HUES48 (cell line): ENCODE measurements at regions not wholly inside any gene's neighbourhood (a gene's known extent, or its start where the extent isn't known, plus 50 kb on each side); places are given as distances from the start of the nearest gene placed in this dataset.

ENCODE experiments used
- H3K27ac ChIP-seq: one replicate; pipeline ENCODE4 v1.7.0; 2013; ENCODE audit warnings: low read depth, low read length, inconsistent platforms
- H3K27me3 ChIP-seq: 2 replicates; pipeline ENCODE4 v1.6.1; 2013; ENCODE audit warnings: mild to moderate bottlenecking, low read length; ENCODE audit not compliant: control insufficient read depth, insufficient read depth
- H3K36me3 ChIP-seq: 2 replicates; pipeline ENCODE4 v1.6.1; 2013; ENCODE audit warnings: low read length; ENCODE audit not compliant: control insufficient read depth, insufficient read depth
- H3K4me1 ChIP-seq: 2 replicates; pipeline ENCODE4 v1.6.1; 2013; ENCODE audit warnings: mild to moderate bottlenecking, low read length; ENCODE audit not compliant: control insufficient read depth, insufficient read depth
- H3K4me3 ChIP-seq: 2 replicates; pipeline ENCODE4 v1.5.1; 2013; ENCODE audit warnings: mild to moderate bottlenecking, low read depth, low read length
- H3K9ac ChIP-seq: 2 replicates; pipeline ENCODE4 v1.6.1; 2013; ENCODE audit warnings: mild to moderate bottlenecking, low read depth, low read length, moderate library complexity
- H3K9me3 ChIP-seq: 2 replicates; pipeline ENCODE4 v1.6.1; 2013; ENCODE audit warnings: low read length; ENCODE audit not compliant: control insufficient read depth, insufficient read depth

- H3K9ac ChIP-seq = no peak overlapping the region
These were observed 204.2 kb upstream of the ARGLU1 start for GRCh38 chr13:106772006-106772601.

GRCh38 chr13:106768991-106769390, 201.1 kb upstream of the ARGLU1 start:
- H3K27me3 ChIP-seq = no peaks in the 10 kb centered on the region
- no peak overlapping the region for H3K9ac ChIP-seq
- no peak overlapping the region for H3K4me3 ChIP-seq
- H3K9me3 ChIP-seq = peaks cover 13% of the 10 kb centered on the region; the same call in 1 of the 2 replicates
- H3K4me1 ChIP-seq = 0 out of 2 replicates have a peak, but pooled peaks cover 6% of the 10 kb centered on the region
- no peaks in the 10 kb centered on the region for H3K36me3 ChIP-seq
- no peak overlapping the region for H3K27ac ChIP-seq

More at GRCh38 chr13:106772006-106772601, 204.2 kb upstream of the ARGLU1 start:
- H3K4me1 ChIP-seq = 0 out of 2 replicates have a peak, but pooled peaks cover 6% of the 10 kb centered on the region
- H3K9me3 ChIP-seq = peaks cover 10% of the 10 kb centered on the region; the same call in 1 of the 2 replicates
- no peak overlapping the region for H3K4me3 ChIP-seq
- no peaks in the 10 kb centered on the region for H3K27me3 ChIP-seq
- no peaks in the 10 kb centered on the region for H3K36me3 ChIP-seq
- H3K27ac ChIP-seq = no peak overlapping the region

- Histone ChIP-seq H3K27me3 (no peaks in the 10 kb centered on the region), H3K27ac (no peak overlapping the region), H3K4me1 (no peaks in the 10 kb centered on the region), H3K4me3 (no peak overlapping the region), H3K9ac (no peak overlapping the region), H3K36me3 (no peaks in the 10 kb centered on the region), H3K9me3 (peaks cover 6% of the 10 kb centered on the region; the same call in 1 of the 2 replicates)
These were observed 194.8 kb upstream of the ARGLU1 start for GRCh38 chr13:106762708-106763107.

GRCh38 chr13:106756446-106756845, 188.5 kb upstream of the ARGLU1 start:
- H3K9me3 ChIP-seq = no peaks in the 10 kb centered on the region
- no peaks in the 10 kb centered on the region for H3K36me3 ChIP-seq
- no peak overlapping the region for H3K4me3 ChIP-seq
- H3K27me3 ChIP-seq = no peaks in the 10 kb centered on the region
- peaks cover 6% of the 10 kb centered on the region; the same call in 1 of the 2 replicates for H3K4me1 ChIP-seq
- no peak overlapping the region for H3K27ac ChIP-seq
- no peak overlapping the region for H3K9ac ChIP-seq

GRCh38 chr13:106755542-106755941, 187.6 kb upstream of the ARGLU1 start:
- Histone ChIP-seq H3K36me3 (no peaks in the 10 kb centered on the region), H3K4me1 (peaks cover 6% of the 10 kb centered on the region; the same call in 1 of the 2 replicates), H3K27ac (no peak overlapping the region), H3K27me3 (no peaks in the 10 kb centered on the region), H3K9me3 (no peaks in the 10 kb centered on the region), H3K9ac (no peak overlapping the region), H3K4me3 (no peak overlapping the region)

- no peaks in the 10 kb centered on the region for H3K36me3 ChIP-seq
- H3K4me1 ChIP-seq = peaks cover 6% of the 10 kb centered on the region; the same call in 1 of the 2 replicates
- no peaks in the 10 kb centered on the region for H3K27me3 ChIP-seq
- H3K9me3 ChIP-seq = no peaks in the 10 kb centered on the region
- no peak overlapping the region for H3K27ac ChIP-seq
- H3K9ac ChIP-seq = no peak overlapping the region
- no peak overlapping the region for H3K4me3 ChIP-seq
These were observed 185.3 kb upstream of the ARGLU1 start for GRCh38 chr13:106753251-106753650.

- Histone ChIP-seq H3K4me1 (peaks cover 6% of the 10 kb centered on the region; the same call in 1 of the 2 replicates), H3K36me3 (no peaks in the 10 kb centered on the region), H3K4me3 (no peak overlapping the region), H3K27ac (no peak overlapping the region), H3K27me3 (no peaks in the 10 kb centered on the region), H3K9me3 (no peaks in the 10 kb centered on the region), H3K9ac (no peak overlapping the region)
These were observed 184.7 kb upstream of the ARGLU1 start for GRCh38 chr13:106752584-106753170.

- no peaks in the 10 kb centered on the region for H3K27me3 ChIP-seq
- H3K4me3 ChIP-seq = no peak overlapping the region
- no peaks in the 10 kb centered on the region for H3K9me3 ChIP-seq
- no peak overlapping the region for H3K9ac ChIP-seq
- H3K27ac ChIP-seq = no peak overlapping the region
- no peaks in the 10 kb centered on the region for H3K4me1 ChIP-seq
- no peaks in the 10 kb centered on the region for H3K36me3 ChIP-seq
These were observed 180.8 kb upstream of the ARGLU1 start for GRCh38 chr13:106748785-106749184.

- H3K27me3 ChIP-seq = no peaks in the 10 kb centered on the region
- no peaks in the 10 kb centered on the region for H3K9me3 ChIP-seq
- H3K27ac ChIP-seq = no peak overlapping the region
- no peak overlapping the region for H3K9ac ChIP-seq
- H3K4me1 ChIP-seq = no peaks in the 10 kb centered on the region
- no peaks in the 10 kb centered on the region for H3K36me3 ChIP-seq
- no peak overlapping the region for H3K4me3 ChIP-seq
These were observed 176.6 kb upstream of the ARGLU1 start for GRCh38 chr13:106744516-106744915.

GRCh38 chr13:106738186-106738678, 170.3 kb upstream of the ARGLU1 start:
- Histone ChIP-seq H3K36me3 (no peaks in the 10 kb centered on the region), H3K4me3 (no peak overlapping the region), H3K4me1 (no peaks in the 10 kb centered on the region), H3K9ac (no peak overlapping the region), H3K27ac (no peak overlapping the region), H3K27me3 (no peaks in the 10 kb centered on the region), H3K9me3 (peaks cover 5% of the 10 kb centered on the region; the same call in 1 of the 2 replicates)

GRCh38 chr13:106736941-106737340, 169.0 kb upstream of the ARGLU1 start:
- Histone ChIP-seq H3K36me3 (no peaks in the 10 kb centered on the region), H3K9me3 (peaks cover 5% of the 10 kb centered on the region; the same call in 1 of the 2 replicates), H3K4me3 (no peak overlapping the region), H3K4me1 (no peaks in the 10 kb centered on the region), H3K9ac (no peak overlapping the region), H3K27ac (no peak overlapping the region), H3K27me3 (no peaks in the 10 kb centered on the region)
